HG03521 (cell line): ENCODE measurements at regions not wholly inside any gene's neighbourhood (a gene's known extent, or its start where the extent isn't known, plus 50 kb on each side); places are given as distances from the start of the nearest gene placed in this dataset.

Source experiments
- ATAC-seq: cut with Tn5 transposase; IDR thresholded peaks from one replicate; pipeline ENCODE4 v1.9.1; 2021; ENCODE audit warnings: mild to moderate bottlenecking, moderate library complexity; ENCODE audit not compliant: unreplicated experiment

- ATAC-seq: no peak
Observed at GRCh38 chr12:75581515-75581914, 70.1 kb upstream of the KRR1 start.

- no peak for ATAC-seq
Observed at GRCh38 chr12:75579552-75579951, 68.1 kb upstream of the KRR1 start.

GRCh38 chr12:75578546-75578945 lies 67.1 kb upstream of the KRR1 start:
- ATAC-seq: no peak

- ATAC-seq: no peak
Observed at GRCh38 chr12:75577812-75578211, 66.4 kb upstream of the KRR1 start.

- no peak for ATAC-seq
Observed at GRCh38 chr12:75571656-75572205, 60.3 kb upstream of the KRR1 start.

GRCh38 chr12:75571204-75571603 lies 59.8 kb upstream of the KRR1 start:
- ATAC-seq: no peak

GRCh38 chr12:75568801-75569200 lies 57.4 kb upstream of the KRR1 start:
- ATAC-seq: no peak

GRCh38 chr12:75568393-75568792 lies 57.0 kb upstream of the KRR1 start:
- ATAC-seq: no peak

- no peak for ATAC-seq
Observed at GRCh38 chr12:75565795-75566194, 54.4 kb upstream of the KRR1 start.

GRCh38 chr12:75564852-75565251 lies 53.4 kb upstream of the KRR1 start:
- ATAC-seq: no peak

GRCh38 chr12:75564398-75564797 lies 53.0 kb upstream of the KRR1 start:
- ATAC-seq: no peak

- no peak for ATAC-seq
Observed at GRCh38 chr12:75563351-75563750, 51.9 kb upstream of the KRR1 start.

GRCh38 chr12:75561921-75562320 lies 50.5 kb upstream of the KRR1 start:
- ATAC-seq: no peak
